OCI-LY7 (cell line): ENCODE measurements at regions not wholly inside any gene's neighbourhood (a gene's known extent, or its start where the extent isn't known, plus 50 kb on each side); places are given as distances from the start of the nearest gene placed in this dataset.

Source experiments
- BruUV-seq: library from RNA; stranded (reverse); fragments of 400-500 nt; replicated peaks from 2 replicates; lab custom pipeline; 2021; lab: Mats Ljungman, UMichigan
- CTCF ChIA-PET: fragments of 300-600 bp; sonication (Branson Sonifier 250); formaldehyde crosslinking; loops from one replicate; lab custom pipeline; 2022; ENCODE audit warnings: antibody characterized with exemption; ENCODE audit not compliant: unreplicated experiment; lab: Charles Lee
- POLR2A ChIA-PET: fragments of 300-600 bp; sonication (Branson Sonifier 250); formaldehyde crosslinking; loops from one replicate; lab custom pipeline; 2022; ENCODE audit warnings: antibody characterized with exemption; lab: Charles Lee
- DNase-seq: peaks from one replicate; pipeline ENCODE4 v3.0.0-alpha.2; 2015; ENCODE audit warnings: low spot score
- H2AFZ ChIP-seq: fragments of 200-600 bp; sonication (generic), shearing (Covaris generic); 2 replicates; pipeline ENCODE4 v1.6.1; 2014; ENCODE audit warnings: mild to moderate bottlenecking, antibody characterized with exemption, low read length, moderate library complexity
- H3K27ac ChIP-seq: fragments of 200-600 bp; sonication (generic); 2 replicates; pipeline ENCODE4 v1.5.1; 2014; ENCODE audit warnings: mixed run types, low read depth, mild to moderate bottlenecking, moderate library complexity, low read length, inconsistent platforms; ENCODE audit not compliant: poor library complexity, severe bottlenecking
- H3K36me3 ChIP-seq: fragments of 200-600 bp; sonication (generic); 2 replicates; pipeline ENCODE4 v1.6.1; 2014; ENCODE audit warnings: mild to moderate bottlenecking, antibody characterized with exemption, low read length, moderate library complexity, mixed read lengths; ENCODE audit not compliant: insufficient read depth
- H3K4me1 ChIP-seq: fragments of 200-600 bp; sonication (generic); 2 replicates; pipeline ENCODE4 v1.5.1; 2014; ENCODE audit warnings: mild to moderate bottlenecking, low read length; ENCODE audit not compliant: insufficient read depth, poor library complexity, severe bottlenecking
- H3K4me2 ChIP-seq: fragments of 200-600 bp; sonication (generic); 2 replicates; pipeline ENCODE4 v1.6.1; 2014; ENCODE audit warnings: mild to moderate bottlenecking, low read length
- H3K4me3 ChIP-seq: fragments of 200-600 bp; sonication (generic); 2 replicates; pipeline ENCODE4 v1.5.1; 2014; ENCODE audit warnings: mild to moderate bottlenecking, low read depth, low read length; ENCODE audit not compliant: poor library complexity, severe bottlenecking
- H3K79me2 ChIP-seq: fragments of 200-600 bp; sonication (generic); 2 replicates; pipeline ENCODE4 v1.6.1; 2016; ENCODE audit warnings: low read depth, mild to moderate bottlenecking, low read length, moderate library complexity, mixed read lengths; ENCODE audit not compliant: insufficient read depth
- H3K9me2 ChIP-seq: fragments of 200-600 bp; sonication (generic); 2 replicates; pipeline ENCODE4 v1.6.1; 2016; ENCODE audit warnings: mild to moderate bottlenecking, low read length, mixed read lengths; ENCODE audit not compliant: insufficient read depth
- H3K9me3 ChIP-seq: fragments of 200-600 bp; sonication (generic); 2 replicates; pipeline ENCODE4 v1.6.1; 2014; ENCODE audit warnings: mild to moderate bottlenecking, mixed run types, low read length, mixed read lengths
- H4K20me1 ChIP-seq: fragments of 200-600 bp; sonication (generic); 2 replicates; pipeline ENCODE4 v1.6.1; 2014; ENCODE audit warnings: mild to moderate bottlenecking, antibody characterized with exemption, low read length, moderate library complexity, mixed read lengths; ENCODE audit not compliant: insufficient read depth
- EZH2phosphoT487 ChIP-seq: fragments of 200-600 bp; sonication (generic); IDR thresholded peaks from 2 replicates; pipeline ENCODE4 v1.6.1; 2018; ENCODE audit warnings: low read depth, borderline replicate concordance, mild to moderate bottlenecking, mixed run types, antibody characterized with exemption, low read length, moderate library complexity, mixed read lengths
- intact Hi-C: fragments of 100-400 bp; cut with micrococcal nuclease; formaldehyde crosslinking; loops from one replicate; pipeline ENCODE4 v1.10.0; 2022; ENCODE audit not compliant: unreplicated experiment
- TF ChIP-seq, protein P1 (sequence below): fragments of 200-600 bp; sonication (generic); conservative IDR thresholded peaks from 2 replicates; pipeline ENCODE4 v1.5.1; 2014; ENCODE audit warnings: mild to moderate bottlenecking, antibody characterized with exemption, low read length, moderate library complexity, mixed read lengths

DNA sequence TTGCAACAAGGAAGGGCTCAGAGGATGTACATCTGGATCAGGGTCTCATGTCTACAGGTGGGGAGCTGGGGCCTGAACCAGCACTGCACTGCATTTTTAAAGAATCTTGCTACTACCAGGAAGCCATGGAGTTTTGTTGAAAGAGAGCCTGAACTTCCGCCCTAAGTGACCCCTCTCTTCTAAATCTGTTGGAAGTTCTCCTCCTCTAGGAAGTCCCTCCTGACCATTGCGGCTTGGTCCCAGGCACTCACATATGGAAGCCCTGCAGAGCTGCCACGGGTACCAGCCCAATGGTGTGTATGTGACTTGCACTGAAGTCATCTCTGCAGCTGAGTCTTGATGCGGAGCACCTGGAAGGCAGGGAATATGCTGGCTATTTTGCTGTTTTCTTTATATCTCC lies 192.0 kb upstream of the GALNT2 start:
- no peaks in the 10 kb centered on the region for H3K9me3 ChIP-seq
- H2AFZ ChIP-seq = no peak overlapping the region
- ChIA-PET CTCF (no interaction called here), POLR2A (no interaction called here)
- H3K27ac ChIP-seq = no peak overlapping the region
- H3K9me2 ChIP-seq = no peaks in the 10 kb centered on the region
- H3K4me3 ChIP-seq = no peak overlapping the region
- no peaks in the 10 kb centered on the region for H3K36me3 ChIP-seq
- no peak overlapping the region for H3K4me2 ChIP-seq
- DNase-seq = no peak
- intact Hi-C loops = no loop called here
- H4K20me1 ChIP-seq = no peaks in the 10 kb centered on the region
- no TSS peak for BruUV-seq
- H3K79me2 ChIP-seq = no peaks in the 10 kb centered on the region
- H3K4me1 ChIP-seq = no peaks in the 10 kb centered on the region
- TF ChIP-seq, protein P1, sequence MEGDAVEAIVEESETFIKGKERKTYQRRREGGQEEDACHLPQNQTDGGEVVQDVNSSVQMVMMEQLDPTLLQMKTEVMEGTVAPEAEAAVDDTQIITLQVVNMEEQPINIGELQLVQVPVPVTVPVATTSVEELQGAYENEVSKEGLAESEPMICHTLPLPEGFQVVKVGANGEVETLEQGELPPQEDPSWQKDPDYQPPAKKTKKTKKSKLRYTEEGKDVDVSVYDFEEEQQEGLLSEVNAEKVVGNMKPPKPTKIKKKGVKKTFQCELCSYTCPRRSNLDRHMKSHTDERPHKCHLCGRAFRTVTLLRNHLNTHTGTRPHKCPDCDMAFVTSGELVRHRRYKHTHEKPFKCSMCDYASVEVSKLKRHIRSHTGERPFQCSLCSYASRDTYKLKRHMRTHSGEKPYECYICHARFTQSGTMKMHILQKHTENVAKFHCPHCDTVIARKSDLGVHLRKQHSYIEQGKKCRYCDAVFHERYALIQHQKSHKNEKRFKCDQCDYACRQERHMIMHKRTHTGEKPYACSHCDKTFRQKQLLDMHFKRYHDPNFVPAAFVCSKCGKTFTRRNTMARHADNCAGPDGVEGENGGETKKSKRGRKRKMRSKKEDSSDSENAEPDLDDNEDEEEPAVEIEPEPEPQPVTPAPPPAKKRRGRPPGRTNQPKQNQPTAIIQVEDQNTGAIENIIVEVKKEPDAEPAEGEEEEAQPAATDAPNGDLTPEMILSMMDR = no peak
- TF ChIP-seq EZH2phosphoT487 = no peak

- Histone ChIP-seq H3K9me2 (no peaks in the 10 kb centered on the region), H3K9me3 (no peaks in the 10 kb centered on the region), H4K20me1 (no peaks in the 10 kb centered on the region), H3K79me2 (no peaks in the 10 kb centered on the region), H3K4me3 (no peak overlapping the region), H3K27ac (no peak overlapping the region), H3K36me3 (no peaks in the 10 kb centered on the region), H3K4me2 (no peak overlapping the region), H2AFZ (no peak overlapping the region), H3K4me1 (no peaks in the 10 kb centered on the region)
- intact Hi-C loops = no loop called here
- POLR2A ChIA-PET = interaction anchor here (0.7 to 1.0 kb wide), 2 partner anchors 8 to 27 kb away, joined by 3 read pairs; no protein-coding TSS in a partner anchor
- no peak for TF ChIP-seq EZH2phosphoT487
- TF ChIP-seq, protein P1 = no peak
- CTCF ChIA-PET = no interaction called here
- BruUV-seq = no TSS peak
- no peak for DNase-seq
These were observed 187.3 kb upstream of the GALNT2 start for GRCh38 chr1:229879746-229880145.

DNA sequence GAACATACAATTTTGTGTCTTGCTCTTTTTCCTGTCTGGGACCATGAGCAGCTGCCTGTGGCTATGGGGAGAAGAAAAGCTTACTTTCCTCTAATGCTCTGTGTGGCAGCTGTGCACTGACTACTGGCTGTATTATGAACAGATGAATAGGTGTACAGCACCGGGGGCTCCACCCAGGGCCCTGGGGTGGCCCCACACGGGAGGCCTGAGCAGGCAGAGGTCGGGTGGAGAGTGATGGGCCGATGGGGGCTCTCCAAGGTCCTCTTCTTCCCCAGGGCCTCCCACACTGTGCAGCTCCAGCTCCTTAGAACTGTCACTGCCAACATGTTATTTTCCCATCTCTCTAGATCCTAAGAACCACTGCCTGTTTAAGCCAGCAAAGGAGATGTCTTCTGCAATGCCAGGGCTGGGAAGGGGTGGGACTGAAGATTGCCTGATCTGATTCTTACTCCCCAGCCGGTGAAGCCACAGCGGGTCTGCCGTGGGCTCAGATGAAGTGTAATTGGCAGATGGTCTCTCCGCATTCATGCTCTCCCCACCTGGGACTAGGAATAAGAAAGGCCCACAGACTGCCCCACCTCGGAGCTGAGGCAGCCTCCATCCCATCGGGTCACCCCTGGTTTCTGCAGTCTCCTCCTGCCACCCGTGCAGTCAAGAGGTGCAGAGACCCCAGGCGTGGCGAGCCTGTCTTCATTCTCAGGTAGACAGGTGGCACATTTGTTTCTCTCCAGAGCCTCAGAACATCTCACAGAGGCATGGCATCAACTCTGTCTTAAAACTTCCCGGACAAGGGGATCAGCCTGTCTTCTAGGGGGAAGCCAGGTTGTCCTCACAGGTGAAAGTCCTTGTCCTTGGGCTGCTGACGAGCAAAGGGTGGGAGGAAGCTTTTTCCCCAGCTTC lies 186.5 kb upstream of the GALNT2 start:
- intact Hi-C loops = no loop called here
- no peaks in the 10 kb centered on the region for H3K4me1 ChIP-seq
- no peak overlapping the region for H2AFZ ChIP-seq
- no TSS peak for BruUV-seq
- no peak overlapping the region for H3K4me2 ChIP-seq
- TF ChIP-seq, protein P1 = no peak
- TF ChIP-seq EZH2phosphoT487 = no peak
- H3K9me3 ChIP-seq = no peaks in the 10 kb centered on the region
- H3K36me3 ChIP-seq = no peaks in the 10 kb centered on the region
- no peak overlapping the region for H3K27ac ChIP-seq
- DNase-seq = no peak
- no peaks in the 10 kb centered on the region for H3K79me2 ChIP-seq
- ChIA-PET CTCF (no interaction called here), POLR2A (interaction anchor here (1.0 kb wide), 1 partner anchor 9 kb away, joined by 3 read pairs; no protein-coding TSS in a partner anchor)
- H4K20me1 ChIP-seq = no peaks in the 10 kb centered on the region
- H3K4me3 ChIP-seq = no peak overlapping the region
- H3K9me2 ChIP-seq = no peaks in the 10 kb centered on the region
